SK-N-SH (cell line): ENCODE measurements at regions not wholly inside any gene's neighbourhood (a gene's known extent, or its start where the extent isn't known, plus 50 kb on each side); places are given as distances from the start of the nearest gene placed in this dataset.

Experiments used
- EP300 ChIP-seq, 2 experiments: IDR thresholded peaks; 2 replicates each; pipeline versions ENCODE4 v1.4.0 to v1.6.1; 2012; ENCODE audit warnings: borderline replicate concordance in 1 of 2, low read depth in 1 of 2, low read length in 1 of 2
- FOSL2 ChIP-seq: IDR thresholded peaks from 2 replicates; pipeline ENCODE4 v1.4.0; 2012; ENCODE audit warnings: low read depth, mild to moderate bottlenecking, moderate library complexity, borderline replicate concordance
- GATA2 ChIP-seq: sonication (generic); formaldehyde crosslinking; IDR thresholded peaks from 2 replicates; pipeline ENCODE4 v1.5.0; 2020; ENCODE audit warnings: mild to moderate bottlenecking, missing genetic modification reagents
- JUND ChIP-seq: IDR thresholded peaks from 2 replicates; pipeline ENCODE4 v1.4.0; 2012
- MXI1 ChIP-seq: IDR thresholded peaks from 2 replicates; pipeline ENCODE4 v1.6.1; 2012; ENCODE audit warnings: mild to moderate bottlenecking, low read depth, low read length, improper control_type of control experiment
- NRF1 ChIP-seq: IDR thresholded peaks from 2 replicates; pipeline ENCODE4 v1.6.1; 2012; ENCODE audit warnings: low read depth, mild to moderate bottlenecking, low read length
- POLR2AphosphoS5 ChIP-seq: IDR thresholded peaks from 2 replicates; pipeline ENCODE4 v1.6.1; 2012; ENCODE audit warnings: low read depth, low read length
- RAD21 ChIP-seq: IDR thresholded peaks from 2 replicates; pipeline ENCODE4 v1.6.1; 2012; ENCODE audit warnings: mild to moderate bottlenecking, low read length
- USF2 ChIP-seq: fragments of 150-350 bp; IDR thresholded peaks from 2 replicates; pipeline ENCODE4 v1.6.1; 2017; ENCODE audit warnings: antibody characterized with exemption, low read length, low read depth, borderline replicate concordance
- TF ChIP-seq, protein P1 (sequence below): fragments of 200-600 bp; sonication (generic); IDR thresholded peaks from 2 replicates; pipeline ENCODE4 v1.6.1; 2017; ENCODE audit warnings: antibody characterized with exemption, mild to moderate bottlenecking, moderate library complexity
- TF ChIP-seq, protein P2 (sequence below): IDR thresholded peaks from 2 replicates; pipeline ENCODE4 v1.6.1; 2012; ENCODE audit warnings: mild to moderate bottlenecking, low read depth, low read length, moderate library complexity

GRCh38 chr16:86366481-86366880 is 143.8 kb upstream of the FOXF1 start:
- TF ChIP-seq EP300 (IDR thresholded peaks at IDR 0.05; ENCODE audit: borderline replicate concordance in 1 of 2, low read depth in 1 of 2, low read length in 1 of 2) (no peak), FOSL2 (no peak), JUND (no peak), MXI1 (no peak), RAD21 (no peak), NRF1 (no peak), GATA2 (no peak), POLR2AphosphoS5 (no peak), USF2 (no peak)
- TF ChIP-seq, protein P1, sequence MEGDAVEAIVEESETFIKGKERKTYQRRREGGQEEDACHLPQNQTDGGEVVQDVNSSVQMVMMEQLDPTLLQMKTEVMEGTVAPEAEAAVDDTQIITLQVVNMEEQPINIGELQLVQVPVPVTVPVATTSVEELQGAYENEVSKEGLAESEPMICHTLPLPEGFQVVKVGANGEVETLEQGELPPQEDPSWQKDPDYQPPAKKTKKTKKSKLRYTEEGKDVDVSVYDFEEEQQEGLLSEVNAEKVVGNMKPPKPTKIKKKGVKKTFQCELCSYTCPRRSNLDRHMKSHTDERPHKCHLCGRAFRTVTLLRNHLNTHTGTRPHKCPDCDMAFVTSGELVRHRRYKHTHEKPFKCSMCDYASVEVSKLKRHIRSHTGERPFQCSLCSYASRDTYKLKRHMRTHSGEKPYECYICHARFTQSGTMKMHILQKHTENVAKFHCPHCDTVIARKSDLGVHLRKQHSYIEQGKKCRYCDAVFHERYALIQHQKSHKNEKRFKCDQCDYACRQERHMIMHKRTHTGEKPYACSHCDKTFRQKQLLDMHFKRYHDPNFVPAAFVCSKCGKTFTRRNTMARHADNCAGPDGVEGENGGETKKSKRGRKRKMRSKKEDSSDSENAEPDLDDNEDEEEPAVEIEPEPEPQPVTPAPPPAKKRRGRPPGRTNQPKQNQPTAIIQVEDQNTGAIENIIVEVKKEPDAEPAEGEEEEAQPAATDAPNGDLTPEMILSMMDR: no peak
- TF ChIP-seq, protein P2, sequence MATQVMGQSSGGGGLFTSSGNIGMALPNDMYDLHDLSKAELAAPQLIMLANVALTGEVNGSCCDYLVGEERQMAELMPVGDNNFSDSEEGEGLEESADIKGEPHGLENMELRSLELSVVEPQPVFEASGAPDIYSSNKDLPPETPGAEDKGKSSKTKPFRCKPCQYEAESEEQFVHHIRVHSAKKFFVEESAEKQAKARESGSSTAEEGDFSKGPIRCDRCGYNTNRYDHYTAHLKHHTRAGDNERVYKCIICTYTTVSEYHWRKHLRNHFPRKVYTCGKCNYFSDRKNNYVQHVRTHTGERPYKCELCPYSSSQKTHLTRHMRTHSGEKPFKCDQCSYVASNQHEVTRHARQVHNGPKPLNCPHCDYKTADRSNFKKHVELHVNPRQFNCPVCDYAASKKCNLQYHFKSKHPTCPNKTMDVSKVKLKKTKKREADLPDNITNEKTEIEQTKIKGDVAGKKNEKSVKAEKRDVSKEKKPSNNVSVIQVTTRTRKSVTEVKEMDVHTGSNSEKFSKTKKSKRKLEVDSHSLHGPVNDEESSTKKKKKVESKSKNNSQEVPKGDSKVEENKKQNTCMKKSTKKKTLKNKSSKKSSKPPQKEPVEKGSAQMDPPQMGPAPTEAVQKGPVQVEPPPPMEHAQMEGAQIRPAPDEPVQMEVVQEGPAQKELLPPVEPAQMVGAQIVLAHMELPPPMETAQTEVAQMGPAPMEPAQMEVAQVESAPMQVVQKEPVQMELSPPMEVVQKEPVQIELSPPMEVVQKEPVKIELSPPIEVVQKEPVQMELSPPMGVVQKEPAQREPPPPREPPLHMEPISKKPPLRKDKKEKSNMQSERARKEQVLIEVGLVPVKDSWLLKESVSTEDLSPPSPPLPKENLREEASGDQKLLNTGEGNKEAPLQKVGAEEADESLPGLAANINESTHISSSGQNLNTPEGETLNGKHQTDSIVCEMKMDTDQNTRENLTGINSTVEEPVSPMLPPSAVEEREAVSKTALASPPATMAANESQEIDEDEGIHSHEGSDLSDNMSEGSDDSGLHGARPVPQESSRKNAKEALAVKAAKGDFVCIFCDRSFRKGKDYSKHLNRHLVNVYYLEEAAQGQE: no peak
